ENCODE measurements at regions not wholly inside any gene's neighbourhood (a gene's known extent, or its start where the extent isn't known, plus 50 kb on each side); places are given as distances from the start of the nearest gene placed in this dataset.

GRCh38 chr7:35747611-35748010 is 52.7 kb upstream of the HERPUD2 start:
- DNase-seq (ENCODE audit: low read depth), result peak; percentile 12

- DNase-seq (ENCODE audit: low read depth), result peak; percentile 27
These were observed 52.5 kb upstream of the SEPTIN7 start for GRCh38 chr7:35748371-35748770.

- DNase-seq (ENCODE audit: low read depth), result peak; percentile 49
These were observed 51.3 kb upstream of the SEPTIN7 start for GRCh38 chr7:35749556-35749955.
